ENCODE measurements at regions not wholly inside any gene's neighbourhood (a gene's known extent, or its start where the extent isn't known, plus 50 kb on each side); places are given as distances from the start of the nearest gene placed in this dataset.

GRCh38 chr4:123455360-123455759, 58.8 kb downstream of the SPRY1 start:
- no peak for DNase-seq

GRCh38 chr4:123462007-123462406, 65.4 kb downstream of the SPRY1 start:
- DNase-seq, result no peak

- no peak for DNase-seq
These were observed 67.3 kb downstream of the SPRY1 start for GRCh38 chr4:123463869-123464268.

- no peak for DNase-seq
These were observed 68.8 kb downstream of the SPRY1 start for GRCh38 chr4:123465416-123465815.

GRCh38 chr4:123466080-123466785, 69.6 kb downstream of the SPRY1 start:
- DNase-seq, result no peak

GRCh38 chr4:123468479-123469031, 72.0 kb downstream of the SPRY1 start:
- DNase-seq, result no peak

GRCh38 chr4:123469245-123469644, 72.7 kb downstream of the SPRY1 start:
- no peak for DNase-seq

GRCh38 chr4:123469696-123470095, 73.1 kb downstream of the SPRY1 start:
- no peak for DNase-seq

- DNase-seq, result no peak
These were observed 74.0 kb downstream of the SPRY1 start for GRCh38 chr4:123470640-123471039.

GRCh38 chr4:123471655-123472369, 75.2 kb downstream of the SPRY1 start:
- DNase-seq, result no peak

- DNase-seq, result no peak
These were observed 78.2 kb downstream of the SPRY1 start for GRCh38 chr4:123474817-123475216.

GRCh38 chr4:123476089-123476488, 79.5 kb downstream of the SPRY1 start:
- no peak for DNase-seq

- peak; percentile 31 for DNase-seq
These were observed 81.2 kb downstream of the SPRY1 start for GRCh38 chr4:123477711-123478209.

GRCh38 chr4:123478859-123479345, 82.3 kb downstream of the SPRY1 start:
- DNase-seq, result no peak

- no peak for DNase-seq
These were observed 83.3 kb downstream of the SPRY1 start for GRCh38 chr4:123479944-123480343.

GRCh38 chr4:123480706-123481418, 84.3 kb downstream of the SPRY1 start:
- no peak for DNase-seq

GRCh38 chr4:123481717-123482116, 85.1 kb downstream of the SPRY1 start:
- DNase-seq, result no peak

GRCh38 chr4:123484291-123484926, 87.8 kb downstream of the SPRY1 start:
- no peak for DNase-seq

GRCh38 chr4:123485601-123486000, 89.0 kb downstream of the SPRY1 start:
- no peak for DNase-seq

GRCh38 chr4:123488916-123489315, 92.3 kb downstream of the SPRY1 start:
- DNase-seq, result no peak

GRCh38 chr4:123495530-123495929, 98.9 kb downstream of the SPRY1 start:
- DNase-seq, result no peak

- DNase-seq, result no peak
These were observed 99.8 kb downstream of the SPRY1 start for GRCh38 chr4:123496421-123496820.

GRCh38 chr4:123497340-123497739, 100.7 kb downstream of the SPRY1 start:
- DNase-seq, result no peak

Measured in CD4-positive, alpha-beta T cell treated with Interleukin-12 subunit alpha and Interleukin-12 subunit beta, for 1 hour (primary cell).